BE2C (cell line): ENCODE measurements at regions not wholly inside any gene's neighbourhood (a gene's known extent, or its start where the extent isn't known, plus 50 kb on each side); places are given as distances from the start of the nearest gene placed in this dataset.

Source experiments
- DNase-seq: peaks from one replicate; pipeline ENCODE4 v3.0.0-alpha.2; 2020
- H3K27me3 ChIP-seq: fragments of 250-450 bp; sonication (Bioruptor Pico); 2 replicates; pipeline ENCODE4 v1.5.1; 2020; ENCODE audit warnings: mild to moderate bottlenecking
- H3K36me3 ChIP-seq: fragments of 250-450 bp; sonication (Bioruptor Pico); 2 replicates; pipeline ENCODE4 v1.5.1; 2020; ENCODE audit warnings: mild to moderate bottlenecking
- H3K4me1 ChIP-seq: fragments of 250-450 bp; sonication (Bioruptor Pico); 2 replicates; pipeline ENCODE4 v1.5.1; 2020
- H3K4me3 ChIP-seq: 2 replicates; pipeline ENCODE4 v1.5.1; 2011; ENCODE audit warnings: low read depth, low read length
- H3K9me3 ChIP-seq: fragments of 250-450 bp; sonication (Bioruptor Pico); 2 replicates; pipeline ENCODE4 v1.5.1; 2020
- CTCF ChIP-seq: IDR thresholded peaks from 2 replicates; pipeline ENCODE4 v1.5.1; 2012; ENCODE audit warnings: mild to moderate bottlenecking, low read depth, low read length

GRCh38 chr17:77873500-77874302, 84.8 kb upstream of the TNRC6C start:
- peak overlapping the region; percentile 5; the same call in 1 of the 2 replicates for H3K4me3 ChIP-seq
- no peak for TF ChIP-seq CTCF
- peaks cover 5% of the 10 kb centered on the region; the same call in 1 of the 2 replicates for H3K9me3 ChIP-seq
- peaks cover 25% of the 10 kb centered on the region for H3K4me1 ChIP-seq
- peak; percentile 42 for DNase-seq
- H3K36me3 ChIP-seq = no peaks in the 10 kb centered on the region
- no peaks in the 10 kb centered on the region for H3K27me3 ChIP-seq

- H3K4me3 ChIP-seq = no peak overlapping the region
- H3K36me3 ChIP-seq = no peaks in the 10 kb centered on the region
- H3K9me3 ChIP-seq = peaks cover 5% of the 10 kb centered on the region; the same call in 1 of the 2 replicates
- peaks cover 19% of the 10 kb centered on the region for H3K4me1 ChIP-seq
- no peaks in the 10 kb centered on the region for H3K27me3 ChIP-seq
- no peak for DNase-seq
- no peak for TF ChIP-seq CTCF
Observed at GRCh38 chr17:77874303-77875050, 84.0 kb upstream of the TNRC6C start.

DNA sequence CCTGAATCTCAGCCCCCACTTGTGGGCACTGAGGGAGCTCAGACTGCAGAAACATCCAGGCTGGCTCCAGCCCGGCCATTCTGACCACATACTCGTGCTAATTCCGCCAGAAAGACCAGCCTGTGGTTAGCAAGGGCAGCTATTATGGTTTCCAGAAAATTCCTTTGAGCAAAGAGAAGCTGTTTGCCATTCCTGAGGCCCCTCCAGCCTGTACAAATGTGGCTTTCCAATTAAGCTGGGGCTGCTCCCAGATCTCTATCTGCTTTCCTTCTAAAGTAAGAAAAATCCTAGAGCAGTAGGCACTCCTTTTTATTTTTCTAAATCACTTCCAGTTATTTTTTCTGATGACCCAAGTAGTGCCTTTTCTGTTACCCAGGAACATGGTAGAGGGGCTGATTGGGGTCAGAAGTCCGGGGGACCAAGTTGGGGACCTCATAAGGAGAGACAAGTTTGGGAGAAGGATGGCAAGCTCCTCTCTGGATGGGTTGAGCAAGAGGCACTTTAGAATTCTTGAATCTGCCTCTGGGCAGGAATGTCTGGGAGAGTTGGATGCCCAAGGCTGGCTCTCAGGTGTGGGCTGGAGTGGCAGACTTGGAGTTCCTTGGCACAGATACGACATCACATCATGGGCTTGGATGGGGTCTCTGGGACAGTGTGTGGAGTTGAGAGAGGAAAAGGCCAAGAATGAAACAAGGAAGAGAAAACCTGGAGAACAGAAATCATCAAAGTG, 83.3 kb upstream of the TNRC6C start:
- H3K36me3 ChIP-seq = no peaks in the 10 kb centered on the region
- H3K27me3 ChIP-seq = no peaks in the 10 kb centered on the region
- DNase-seq = no peak
- TF ChIP-seq CTCF = no peak
- no peak overlapping the region for H3K4me3 ChIP-seq
- H3K4me1 ChIP-seq = peaks cover 24% of the 10 kb centered on the region
- peaks cover 5% of the 10 kb centered on the region; the same call in 1 of the 2 replicates for H3K9me3 ChIP-seq

GRCh38 chr17:77875881-77876509, 82.5 kb upstream of the TNRC6C start:
- H3K9me3 ChIP-seq = peaks cover 5% of the 10 kb centered on the region; the same call in 1 of the 2 replicates
- H3K27me3 ChIP-seq = no peaks in the 10 kb centered on the region
- no peak for DNase-seq
- no peak overlapping the region for H3K4me3 ChIP-seq
- H3K36me3 ChIP-seq = no peaks in the 10 kb centered on the region
- no peak for TF ChIP-seq CTCF
- peaks cover 28% of the 10 kb centered on the region for H3K4me1 ChIP-seq

- no peak overlapping the region for H3K4me3 ChIP-seq
- H3K36me3 ChIP-seq = no peaks in the 10 kb centered on the region
- H3K9me3 ChIP-seq = peaks cover 5% of the 10 kb centered on the region; the same call in 1 of the 2 replicates
- no peak for DNase-seq
- no peak for TF ChIP-seq CTCF
- no peaks in the 10 kb centered on the region for H3K27me3 ChIP-seq
- H3K4me1 ChIP-seq = peaks cover 33% of the 10 kb centered on the region
Observed at GRCh38 chr17:77877036-77877435, 81.5 kb upstream of the TNRC6C start.
